ENCODE measurements at regions not wholly inside any gene's neighbourhood (a gene's known extent, or its start where the extent isn't known, plus 50 kb on each side); places are given as distances from the start of the nearest gene placed in this dataset.

DNA sequence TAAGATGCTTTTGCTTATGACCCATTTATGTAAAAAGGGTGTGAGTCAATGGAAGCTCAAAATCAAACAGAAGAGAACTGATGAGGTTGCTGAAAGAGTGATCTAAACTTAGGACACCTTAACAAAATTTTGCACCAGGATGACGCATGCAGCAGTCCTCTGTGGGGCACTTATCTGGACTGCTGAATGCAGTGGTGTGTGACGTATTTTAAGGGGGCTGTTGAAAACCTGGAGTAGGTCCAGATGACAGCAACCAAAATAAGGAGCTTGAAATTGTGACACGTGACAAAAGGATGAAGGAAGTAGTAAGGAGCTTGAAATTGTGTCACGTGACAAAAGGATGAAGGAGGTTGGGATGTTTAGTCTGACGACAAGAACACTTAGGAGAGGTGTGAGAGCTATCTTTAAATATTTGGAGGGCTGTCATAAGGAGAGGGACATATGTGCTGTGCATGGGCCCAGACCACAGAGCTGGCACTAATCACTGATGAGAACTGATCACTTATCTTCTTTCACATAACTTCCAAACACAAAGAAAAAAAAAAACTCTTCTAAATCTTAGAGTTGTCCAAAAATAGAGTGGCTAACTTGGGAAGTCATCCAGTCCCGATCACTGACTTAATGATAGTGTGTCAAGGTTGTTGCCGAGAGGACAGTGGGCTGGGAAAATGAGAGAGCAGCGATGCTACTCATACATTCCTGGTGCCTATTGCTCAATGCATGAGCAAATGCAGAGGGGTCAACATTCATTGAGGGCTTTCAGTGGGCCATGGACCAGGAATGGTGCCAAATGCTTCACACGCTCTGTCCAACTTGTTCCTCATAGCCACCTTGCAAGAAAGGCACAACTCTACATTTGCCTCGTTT, 264.2 kb upstream of the ZFHX3 start:
- Histone ChIP-seq H3K27ac (ENCODE audit: low read depth in 2 of 2, low read length in 1 of 2) (no peak overlapping the region), H3K4me3 (ENCODE audit: low read depth in 2 of 2, low read length in 1 of 2) (no peak overlapping the region), H2AFZ (ENCODE audit: low read depth) (no peak overlapping the region), H3K9me3 (no peaks in the 10 kb centered on the region), H4K20me1 (ENCODE audit: insufficient read depth) (no peaks in the 10 kb centered on the region), H3K4me1 (ENCODE audit: control insufficient read depth in 1 of 2, insufficient read depth in 2 of 2, low read depth in 1 of 2, low read length in 1 of 2) (no peaks in the 10 kb centered on the region), H3K9ac (no peak overlapping the region), H3K4me2 (no peak overlapping the region), H3K27me3 (ENCODE audit: insufficient read depth) (no peaks in the 10 kb centered on the region; the same call in 1 of the 2 replicates), H3F3A (replicated peaks; ENCODE audit: insufficient read depth) (no peaks in the 10 kb centered on the region), H3K9me2 (no peaks in the 10 kb centered on the region), H3K36me3 (replicated peaks in 1 of 2; ENCODE audit: control insufficient read depth in 1 of 2, insufficient read depth in 2 of 2, low read length in 1 of 2) (no peaks in the 10 kb centered on the region), H3K79me2 (ENCODE audit: insufficient read depth) (no peaks in the 10 kb centered on the region)
- no peak for TF ChIP-seq FOXM1 (IDR thresholded peaks at IDR 0.05; ENCODE audit: low read depth)
- TF ChIP-seq, protein P1, sequence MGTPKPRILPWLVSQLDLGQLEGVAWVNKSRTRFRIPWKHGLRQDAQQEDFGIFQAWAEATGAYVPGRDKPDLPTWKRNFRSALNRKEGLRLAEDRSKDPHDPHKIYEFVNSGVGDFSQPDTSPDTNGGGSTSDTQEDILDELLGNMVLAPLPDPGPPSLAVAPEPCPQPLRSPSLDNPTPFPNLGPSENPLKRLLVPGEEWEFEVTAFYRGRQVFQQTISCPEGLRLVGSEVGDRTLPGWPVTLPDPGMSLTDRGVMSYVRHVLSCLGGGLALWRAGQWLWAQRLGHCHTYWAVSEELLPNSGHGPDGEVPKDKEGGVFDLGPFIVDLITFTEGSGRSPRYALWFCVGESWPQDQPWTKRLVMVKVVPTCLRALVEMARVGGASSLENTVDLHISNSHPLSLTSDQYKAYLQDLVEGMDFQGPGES (IDR thresholded peaks at IDR 0.05; ENCODE audit: low read depth, low read length) = no peak
- TF ChIP-seq YY1 (IDR thresholded peaks at IDR 0.05; ENCODE audit: low read depth) = no peak
- TF ChIP-seq RAD21 (IDR thresholded peaks at IDR 0.05; ENCODE audit: low read length) = no peak
- TF ChIP-seq SIN3A (IDR thresholded peaks at IDR 0.05; ENCODE audit: borderline replicate concordance, low read depth, low read length) = no peak
- TF ChIP-seq, protein P2, sequence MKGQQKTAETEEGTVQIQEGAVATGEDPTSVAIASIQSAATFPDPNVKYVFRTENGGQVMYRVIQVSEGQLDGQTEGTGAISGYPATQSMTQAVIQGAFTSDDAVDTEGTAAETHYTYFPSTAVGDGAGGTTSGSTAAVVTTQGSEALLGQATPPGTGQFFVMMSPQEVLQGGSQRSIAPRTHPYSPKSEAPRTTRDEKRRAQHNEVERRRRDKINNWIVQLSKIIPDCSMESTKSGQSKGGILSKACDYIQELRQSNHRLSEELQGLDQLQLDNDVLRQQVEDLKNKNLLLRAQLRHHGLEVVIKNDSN (IDR thresholded peaks at IDR 0.05; ENCODE audit: borderline replicate concordance, low read depth) = no peak
- TF ChIP-seq GABPA (IDR thresholded peaks at IDR 0.05; ENCODE audit: low read depth) = no peak
- TF ChIP-seq MEF2A (IDR thresholded peaks at IDR 0.05; ENCODE audit: borderline replicate concordance, low read depth) = no peak
- WGBS (ENCODE audit: low lambda C conversion rate) = 47% methylated on average over 10 of the region's 10 CpGs
- ChIA-PET CTCF (no interaction called here), POLR2A (no interaction called here)
- no peak for DNase-seq

DNA sequence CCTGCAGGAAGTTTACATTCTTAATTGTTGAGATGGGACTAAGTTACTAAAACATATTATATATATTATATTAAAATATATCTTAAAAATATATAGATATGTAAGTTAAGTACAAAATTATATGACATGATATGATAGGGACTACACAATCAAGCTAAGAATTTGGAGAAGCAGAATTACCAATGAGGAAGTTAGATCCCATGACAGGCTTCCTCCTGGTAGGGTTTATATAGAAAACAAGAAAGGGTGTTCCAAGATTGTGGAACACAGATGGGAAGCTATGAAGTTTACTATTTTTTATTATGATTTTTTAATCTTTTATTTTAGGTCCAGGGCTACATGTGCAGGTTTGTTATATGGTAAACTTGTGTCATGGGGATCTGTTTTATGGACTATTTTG, 260.8 kb upstream of the ZFHX3 start:
- POLR2A ChIA-PET = no interaction called here
- H3K9me3 ChIP-seq = no peaks in the 10 kb centered on the region
- H3K4me1 ChIP-seq (ENCODE audit: control insufficient read depth in 1 of 2, insufficient read depth in 2 of 2, low read depth in 1 of 2, low read length in 1 of 2) = peaks cover 0 to 11% of the 10 kb centered on the region in 2 experiments; a peak in 2 of 4 replicates
- no peak overlapping the region for H2AFZ ChIP-seq (ENCODE audit: low read depth)
- no peaks in the 10 kb centered on the region; the same call in 1 of the 2 replicates for H3K27me3 ChIP-seq (ENCODE audit: insufficient read depth)
- H3K4me2 ChIP-seq = no peak overlapping the region
- H3K4me3 ChIP-seq (ENCODE audit: low read depth in 2 of 2, low read length in 1 of 2) = no peak overlapping the region
- H3K36me3 ChIP-seq (replicated peaks in 1 of 2; ENCODE audit: control insufficient read depth in 1 of 2, insufficient read depth in 2 of 2, low read length in 1 of 2) = no peaks in the 10 kb centered on the region
- TF ChIP-seq, protein P3, sequence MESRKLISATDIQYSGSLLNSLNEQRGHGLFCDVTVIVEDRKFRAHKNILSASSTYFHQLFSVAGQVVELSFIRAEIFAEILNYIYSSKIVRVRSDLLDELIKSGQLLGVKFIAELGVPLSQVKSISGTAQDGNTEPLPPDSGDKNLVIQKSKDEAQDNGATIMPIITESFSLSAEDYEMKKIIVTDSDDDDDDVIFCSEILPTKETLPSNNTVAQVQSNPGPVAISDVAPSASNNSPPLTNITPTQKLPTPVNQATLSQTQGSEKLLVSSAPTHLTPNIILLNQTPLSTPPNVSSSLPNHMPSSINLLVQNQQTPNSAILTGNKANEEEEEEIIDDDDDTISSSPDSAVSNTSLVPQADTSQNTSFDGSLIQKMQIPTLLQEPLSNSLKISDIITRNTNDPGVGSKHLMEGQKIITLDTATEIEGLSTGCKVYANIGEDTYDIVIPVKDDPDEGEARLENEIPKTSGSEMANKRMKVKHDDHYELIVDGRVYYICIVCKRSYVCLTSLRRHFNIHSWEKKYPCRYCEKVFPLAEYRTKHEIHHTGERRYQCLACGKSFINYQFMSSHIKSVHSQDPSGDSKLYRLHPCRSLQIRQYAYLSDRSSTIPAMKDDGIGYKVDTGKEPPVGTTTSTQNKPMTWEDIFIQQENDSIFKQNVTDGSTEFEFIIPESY (IDR thresholded peaks at IDR 0.05; ENCODE audit: borderline replicate concordance, low read depth) = no peak
- H3K79me2 ChIP-seq (ENCODE audit: insufficient read depth) = no peaks in the 10 kb centered on the region
- H3F3A ChIP-seq (replicated peaks; ENCODE audit: insufficient read depth) = no peaks in the 10 kb centered on the region
- CTCF ChIA-PET = no interaction called here
- DNase-seq = no peak
- H4K20me1 ChIP-seq (ENCODE audit: insufficient read depth) = no peaks in the 10 kb centered on the region
- no peak overlapping the region for H3K27ac ChIP-seq (ENCODE audit: low read depth in 2 of 2, low read length in 1 of 2)
- H3K9me2 ChIP-seq = no peaks in the 10 kb centered on the region
- H3K9ac ChIP-seq = no peak overlapping the region

Data from SK-N-SH (cell line).